Esophagus squamous epithelium (tissue), 5 donors: ENCODE measurements at regions not wholly inside any gene's neighbourhood (a gene's known extent, or its start where the extent isn't known, plus 50 kb on each side); places are given as distances from the start of the nearest gene placed in this dataset.

Source experiments
- DNase-seq: peaks from one replicate; lab custom pipeline; 2025; lab: John Stamatoyannopoulos, UW
- H3K27ac ChIP-seq, 4 donors: fragments of 200-600 bp; sonication (generic); one replicate each; pipeline ENCODE4 v1.5.1; 2016 to 2019; ENCODE audit warnings: mild to moderate bottlenecking in 1 of 4
- H3K27me3 ChIP-seq, 4 donors: fragments of 200-600 bp; sonication (generic); 1 replicate in 3 of 4; 2 replicates in 1 of 4; pipeline versions ENCODE4 v1.5.1 to v1.6.0; 2017 to 2021; ENCODE audit warnings: antibody characterized with exemption in 1 of 4
- H3K36me3 ChIP-seq, 3 donors: fragments of 200-600 bp; sonication (generic); one replicate each; pipeline ENCODE4 v1.5.1; 2016 to 2019
- H3K4me1 ChIP-seq, 3 donors: fragments of 200-600 bp; sonication (generic); one replicate each; pipeline ENCODE4 v1.5.1; 2017 to 2019
- H3K4me3 ChIP-seq, 4 donors: fragments of 200-600 bp; sonication (generic); 1 replicate in 3 of 4; 2 replicates in 1 of 4; pipeline ENCODE4 v1.5.1; 2016 to 2019; ENCODE audit warnings: mild to moderate bottlenecking in 2 of 4, moderate library complexity in 1 of 4
- H3K9me3 ChIP-seq, 3 donors: fragments of 200-600 bp; sonication (generic); one replicate each; pipeline ENCODE4 v1.5.1; 2016 to 2019
- POLR2A ChIP-seq, 4 donors: fragments of 450-650 bp; IDR thresholded peaks; one replicate each; pipeline ENCODE4 v1.6.1; 2017; ENCODE audit warnings: antibody characterized with exemption in 4 of 4, mild to moderate bottlenecking in 4 of 4, moderate library complexity in 3 of 4
- WGBS, 2 donors: methylation state at CpG; one replicate each; pipeline ENCODE4 v1.1.5; 2018; 5-methylcytosine and 5-hydroxymethylcytosine counted together
- intact Hi-C: fragments of 100-400 bp; cut with DNase I; formaldehyde crosslinking; loops from one replicate; pipeline ENCODE4 v1.15.0; 2022
- TF ChIP-seq, protein P1 (sequence below), 6 experiments: fragments of 450-650 bp in 4 of 6; fragments of 200-600 bp in 2 of 6; sonication (generic) in 2 of 6; IDR thresholded peaks; one replicate each; pipeline ENCODE4 v1.5.1; 2016 to 2019; ENCODE audit warnings: antibody characterized with exemption in 6 of 6, mild to moderate bottlenecking in 4 of 6, moderate library complexity in 4 of 6
- donor health status: DM: yes; HTN: yes; CAD: no.

DNA sequence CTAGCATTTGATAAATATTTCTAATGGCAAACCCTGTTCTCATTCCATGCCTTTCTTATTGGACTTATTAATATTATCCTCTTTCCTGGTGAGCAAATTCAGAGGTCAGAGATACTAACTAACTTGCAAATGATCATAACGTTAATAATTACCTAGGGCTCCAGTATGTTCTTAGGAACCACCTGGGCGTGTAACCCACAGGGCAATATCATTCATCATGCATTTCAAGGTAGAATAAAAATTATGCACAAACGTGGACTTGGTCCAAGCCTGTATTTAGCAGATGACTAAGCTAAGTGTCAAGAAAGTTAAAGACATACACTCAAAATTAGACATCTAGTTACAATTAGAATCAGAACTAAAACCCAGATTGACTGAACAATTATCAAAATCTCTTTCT lies 850.1 kb downstream of the TRIML1 start:
- DNase-seq = no peak
- Histone ChIP-seq H3K9me3 (peaks cover 0 to 4% (median 0%) of the 10 kb centered on the region in 3 donors), H3K27me3 (no peaks in the 10 kb centered on the region), H3K27ac (no peak overlapping the region), H3K4me1 (peaks cover 0 to 18% (median 0%) of the 10 kb centered on the region in 3 donors), H3K36me3 (no peaks in the 10 kb centered on the region), H3K4me3 (no peak overlapping the region)
- intact Hi-C loops = no loop called here
- TF ChIP-seq POLR2A (IDR thresholded peaks at IDR 0.05) = no peak
- TF ChIP-seq, protein P1, sequence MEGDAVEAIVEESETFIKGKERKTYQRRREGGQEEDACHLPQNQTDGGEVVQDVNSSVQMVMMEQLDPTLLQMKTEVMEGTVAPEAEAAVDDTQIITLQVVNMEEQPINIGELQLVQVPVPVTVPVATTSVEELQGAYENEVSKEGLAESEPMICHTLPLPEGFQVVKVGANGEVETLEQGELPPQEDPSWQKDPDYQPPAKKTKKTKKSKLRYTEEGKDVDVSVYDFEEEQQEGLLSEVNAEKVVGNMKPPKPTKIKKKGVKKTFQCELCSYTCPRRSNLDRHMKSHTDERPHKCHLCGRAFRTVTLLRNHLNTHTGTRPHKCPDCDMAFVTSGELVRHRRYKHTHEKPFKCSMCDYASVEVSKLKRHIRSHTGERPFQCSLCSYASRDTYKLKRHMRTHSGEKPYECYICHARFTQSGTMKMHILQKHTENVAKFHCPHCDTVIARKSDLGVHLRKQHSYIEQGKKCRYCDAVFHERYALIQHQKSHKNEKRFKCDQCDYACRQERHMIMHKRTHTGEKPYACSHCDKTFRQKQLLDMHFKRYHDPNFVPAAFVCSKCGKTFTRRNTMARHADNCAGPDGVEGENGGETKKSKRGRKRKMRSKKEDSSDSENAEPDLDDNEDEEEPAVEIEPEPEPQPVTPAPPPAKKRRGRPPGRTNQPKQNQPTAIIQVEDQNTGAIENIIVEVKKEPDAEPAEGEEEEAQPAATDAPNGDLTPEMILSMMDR (IDR thresholded peaks at IDR 0.05) = no peak
- 17 to 41% methylated on average over 3 of the region's 3 CpGs for WGBS, 2 donors

- Histone ChIP-seq H3K4me1 (peaks cover 0 to 5% (median 0%) of the 10 kb centered on the region in 3 donors), H3K4me3 (no peak overlapping the region), H3K36me3 (no peaks in the 10 kb centered on the region), H3K9me3 (no peaks in the 10 kb centered on the region), H3K27ac (no peak overlapping the region), H3K27me3 (no peaks in the 10 kb centered on the region)
- 68 to 71% methylated on average over 1 of the region's 1 CpG for WGBS, 2 donors
- intact Hi-C loops = no loop called here
- TF ChIP-seq, protein P1 (IDR thresholded peaks at IDR 0.05) = no peak
- TF ChIP-seq POLR2A (IDR thresholded peaks at IDR 0.05) = no peak
- DNase-seq = no peak
Measured at GRCh38 chr4:188992706-188993105, 853.5 kb downstream of the TRIML1 start.

GRCh38 chr4:188993871-188994270 lies 854.6 kb downstream of the TRIML1 start:
- no peaks in the 10 kb centered on the region for H3K27me3 ChIP-seq
- intact Hi-C loops = no loop called here
- H3K27ac ChIP-seq = no peak overlapping the region
- TF ChIP-seq, protein P1 (IDR thresholded peaks at IDR 0.05) = no peak
- no peak for TF ChIP-seq POLR2A (IDR thresholded peaks at IDR 0.05)
- 45 to 54% methylated on average over 6 of the region's 6 CpGs for WGBS, 2 donors
- DNase-seq = no peak
- H3K9me3 ChIP-seq = no peaks in the 10 kb centered on the region
- H3K4me1 ChIP-seq = peaks cover 0 to 5% (median 0%) of the 10 kb centered on the region in 3 donors
- H3K4me3 ChIP-seq = no peak overlapping the region
- no peaks in the 10 kb centered on the region for H3K36me3 ChIP-seq

GRCh38 chr4:189001283-189001970 lies 862.2 kb downstream of the TRIML1 start:
- TF ChIP-seq POLR2A (IDR thresholded peaks at IDR 0.05) = no peak
- TF ChIP-seq, protein P1 (IDR thresholded peaks at IDR 0.05) = no peak
- no peak for DNase-seq
- Histone ChIP-seq H3K9me3 (no peaks in the 10 kb centered on the region), H3K27me3 (no peaks in the 10 kb centered on the region), H3K4me3 (no peak overlapping the region), H3K36me3 (no peaks in the 10 kb centered on the region), H3K4me1 (no peaks in the 10 kb centered on the region), H3K27ac (no peak overlapping the region)
- intact Hi-C loops = no loop called here
- WGBS, 2 donors = 61 to 79% methylated on average over 4 to 5 of the region's 12 CpGs

DNA sequence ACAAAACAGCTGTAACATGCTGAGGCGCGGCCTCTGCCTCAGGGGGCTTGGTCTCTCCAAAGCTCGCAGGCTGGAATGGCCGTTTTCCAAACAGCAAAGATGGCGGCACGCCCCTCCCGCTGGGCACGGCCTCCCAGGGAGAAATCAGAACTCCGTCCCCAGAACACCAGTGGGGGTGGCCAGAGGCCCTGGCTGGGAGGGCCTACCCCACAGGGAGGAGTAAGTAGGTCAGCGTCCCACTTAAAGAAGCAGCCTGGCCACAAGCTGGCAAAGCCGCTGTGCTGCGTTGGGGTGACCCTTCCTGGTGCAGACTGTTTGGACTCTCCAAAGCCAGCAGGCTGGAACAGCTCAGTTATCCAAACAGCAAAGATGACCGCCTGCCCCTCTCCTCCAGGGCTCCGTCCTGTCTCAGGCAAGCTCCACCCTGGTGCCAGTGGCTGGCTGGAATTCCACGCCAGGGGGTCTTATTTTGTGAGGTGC lies 862.8 kb downstream of the TRIML1 start:
- no peaks in the 10 kb centered on the region for H3K4me1 ChIP-seq
- no peak for TF ChIP-seq POLR2A (IDR thresholded peaks at IDR 0.05)
- TF ChIP-seq, protein P1 (IDR thresholded peaks at IDR 0.05) = no peak
- no peaks in the 10 kb centered on the region for H3K9me3 ChIP-seq
- H3K4me3 ChIP-seq = no peak overlapping the region
- WGBS, 2 donors = 91% methylated on average over 6 to 11 of the region's 15 CpGs
- intact Hi-C loops = no loop called here
- no peaks in the 10 kb centered on the region for H3K36me3 ChIP-seq
- no peak for DNase-seq
- no peaks in the 10 kb centered on the region for H3K27me3 ChIP-seq
- no peak overlapping the region for H3K27ac ChIP-seq
